Stimulated activated CD4-positive, alpha-beta T cell treated with anti-CD3 and anti-CD28 coated beads, Interleukin-15, amount 100 ng/mL, for 1 hour (primary cell): ENCODE measurements at regions not wholly inside any gene's neighbourhood (a gene's known extent, or its start where the extent isn't known, plus 50 kb on each side); places are given as distances from the start of the nearest gene placed in this dataset.

Experiments
- DNase-seq, 2 donors: peaks; one replicate each; pipeline ENCODE4 v3.0.0-alpha.2; 2020; ENCODE audit warnings: low read depth in 1 of 2, low spot score in 1 of 2

DNA sequence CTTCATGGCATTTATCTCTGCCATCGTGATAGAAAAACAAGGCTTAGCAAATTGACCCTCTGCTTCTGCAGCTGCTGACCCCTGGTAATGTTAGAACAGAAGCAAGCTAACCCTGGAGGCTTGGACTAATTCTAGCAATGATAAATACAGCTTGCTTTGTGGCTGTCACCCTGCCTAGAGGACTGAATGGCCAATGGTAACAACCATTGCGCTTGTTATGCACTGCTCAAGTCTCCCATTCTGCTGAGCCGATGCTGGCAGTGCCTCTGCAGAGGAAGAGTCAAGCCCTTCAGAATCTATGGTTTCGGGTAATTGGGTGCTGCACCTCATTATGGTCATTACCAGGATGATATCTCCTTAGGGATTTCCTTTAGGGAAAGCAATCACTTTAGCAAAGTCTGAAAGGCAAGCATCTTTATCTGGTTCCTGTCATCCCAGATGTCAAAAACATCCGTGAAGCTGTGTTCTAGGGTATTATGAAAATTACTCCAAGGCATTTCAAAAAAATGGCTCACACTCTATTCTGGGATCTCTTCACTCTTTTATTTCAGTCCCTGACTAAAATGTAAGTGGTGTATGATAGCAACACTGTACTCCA is 186.8 kb upstream of the DLGAP1 start:
- no peak for DNase-seq

DNA sequence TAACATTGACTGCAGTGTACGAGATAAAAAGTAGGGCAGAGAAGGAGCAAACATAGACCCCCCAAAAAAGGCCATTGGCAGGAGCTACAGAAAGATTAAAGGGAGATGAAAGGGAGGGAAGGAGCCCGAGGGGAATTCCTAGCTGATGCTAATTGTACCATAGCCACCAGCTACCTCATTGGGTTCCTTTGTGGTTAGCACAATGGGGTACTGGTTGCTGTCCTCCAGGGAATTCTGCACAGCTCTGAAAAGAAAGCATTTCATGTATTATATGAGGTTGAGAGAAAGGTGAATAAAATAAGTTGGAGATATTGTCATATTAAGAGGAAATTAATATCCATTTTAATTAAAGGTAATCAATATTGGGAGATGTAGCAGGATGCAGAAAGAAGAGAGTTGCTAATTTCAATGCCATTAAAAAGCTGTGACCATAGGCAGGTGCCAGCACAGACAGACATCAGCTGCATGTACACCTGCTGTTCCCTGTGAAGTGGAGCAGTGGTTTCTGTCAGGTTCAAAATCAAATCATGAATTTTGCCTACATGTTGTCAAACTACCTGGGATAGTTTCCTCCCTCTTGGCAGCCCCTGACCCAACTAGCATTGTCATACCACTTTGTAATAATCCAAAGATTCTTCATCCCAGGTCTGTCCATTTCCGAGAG is 185.4 kb upstream of the DLGAP1 start:
- DNase-seq = no peak

DNA sequence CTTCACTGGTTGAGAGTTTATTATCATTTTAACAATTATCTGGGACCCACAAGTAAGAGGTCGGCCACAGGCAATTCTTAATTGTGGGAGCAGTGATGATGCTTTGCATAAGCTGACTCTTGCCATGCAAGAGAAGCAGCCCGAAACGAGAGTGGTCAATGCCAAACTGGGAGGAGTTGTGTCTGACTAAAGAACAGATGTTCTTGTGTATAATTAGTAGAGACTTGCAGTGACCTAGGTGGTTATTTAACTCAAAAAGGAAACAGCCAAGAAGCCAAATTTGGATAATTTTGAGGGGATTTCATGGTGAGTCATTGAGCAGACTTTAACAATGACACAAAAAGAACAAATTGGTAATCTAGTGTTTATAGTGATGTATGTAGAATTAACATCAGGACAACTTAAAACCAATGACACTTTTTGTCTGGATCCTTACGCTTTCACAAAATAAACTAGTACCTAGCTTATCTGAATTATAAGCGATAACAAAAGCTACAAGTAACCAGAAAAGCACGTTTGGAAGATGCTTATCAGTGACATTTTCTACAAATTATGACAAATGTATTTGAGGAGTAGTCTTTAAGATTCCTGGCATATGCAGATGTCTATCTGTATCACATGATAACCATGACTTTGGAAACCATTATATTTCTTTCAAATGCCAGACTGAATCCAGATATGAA is 184.7 kb upstream of the DLGAP1 start:
- DNase-seq = no peak

DNA sequence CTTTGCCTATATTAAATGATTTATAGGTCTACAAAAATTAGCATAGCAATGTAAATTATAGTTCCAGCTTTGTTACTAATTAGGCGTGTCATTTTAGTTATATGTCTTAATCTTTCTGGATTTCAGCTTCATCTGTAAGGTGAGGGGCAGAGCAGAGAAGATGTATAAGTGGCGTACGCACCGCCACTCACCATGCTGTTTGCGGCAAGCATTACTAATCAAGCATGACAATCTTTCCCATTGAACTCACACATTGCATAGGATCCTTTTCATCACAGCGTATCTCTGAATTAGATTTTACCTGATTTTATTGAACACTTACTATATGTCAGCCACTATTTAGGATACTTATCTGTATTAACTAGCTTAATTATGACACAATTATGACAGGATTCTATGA is 183.6 kb upstream of the DLGAP1 start:
- DNase-seq = no peak

DNA sequence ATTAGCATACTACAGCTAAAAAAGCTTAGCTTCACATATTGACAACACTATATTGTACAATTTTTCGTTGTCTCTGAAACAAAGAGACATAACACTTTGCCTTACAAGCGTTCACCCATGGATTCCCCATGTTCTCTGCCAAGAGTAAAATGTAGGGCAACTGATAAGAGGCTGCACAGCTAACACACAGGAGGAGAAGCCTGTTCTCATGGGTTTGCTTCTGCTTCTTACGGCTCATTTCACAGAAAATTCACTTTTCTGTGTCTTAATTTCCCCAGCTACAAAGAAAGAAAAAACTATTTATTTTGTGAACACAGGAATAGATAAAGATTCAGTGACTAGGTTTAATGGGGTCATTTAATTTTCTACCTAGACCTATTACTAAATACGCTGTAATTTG is 182.8 kb upstream of the DLGAP1 start:
- no peak for DNase-seq

DNA sequence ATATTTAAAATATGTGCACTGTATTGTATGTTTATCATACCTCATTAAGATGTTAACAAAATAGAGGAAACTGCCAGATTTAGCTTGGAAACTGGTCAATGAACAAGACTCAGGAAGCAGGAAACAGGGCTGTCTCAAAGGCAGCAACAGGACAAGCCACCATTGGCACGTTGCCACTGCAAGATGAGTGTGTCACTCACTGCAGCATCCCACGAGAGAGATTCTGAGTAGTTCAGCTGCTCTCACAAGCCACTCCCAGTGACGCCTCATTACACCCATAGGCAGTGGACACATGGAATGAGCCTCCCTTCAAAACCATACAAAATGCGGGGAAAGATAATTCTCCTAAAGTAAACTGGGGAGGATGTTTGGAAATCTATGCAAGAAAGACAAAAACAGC is 181.9 kb upstream of the DLGAP1 start:
- DNase-seq = no peak

DNA sequence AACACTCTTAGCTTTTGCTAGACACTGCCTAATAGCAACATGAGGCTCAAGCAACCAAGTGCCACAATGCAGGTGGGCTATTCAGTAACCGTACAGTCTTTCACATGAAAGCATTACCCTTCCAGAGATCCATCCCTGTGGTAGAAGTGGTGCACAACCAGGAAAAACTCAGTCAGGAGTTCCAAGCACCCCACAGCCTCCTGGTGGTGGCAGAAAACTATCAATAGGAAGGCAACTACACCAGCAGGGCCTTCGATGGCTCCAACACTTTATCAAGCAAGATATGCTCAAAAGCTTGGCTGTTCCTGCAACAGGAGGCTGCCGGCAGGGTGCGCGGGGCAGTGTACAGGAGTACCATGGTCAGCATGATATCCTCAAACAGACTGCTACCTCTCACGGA is 176.1 kb upstream of the DLGAP1 start:
- no peak for DNase-seq

DNA sequence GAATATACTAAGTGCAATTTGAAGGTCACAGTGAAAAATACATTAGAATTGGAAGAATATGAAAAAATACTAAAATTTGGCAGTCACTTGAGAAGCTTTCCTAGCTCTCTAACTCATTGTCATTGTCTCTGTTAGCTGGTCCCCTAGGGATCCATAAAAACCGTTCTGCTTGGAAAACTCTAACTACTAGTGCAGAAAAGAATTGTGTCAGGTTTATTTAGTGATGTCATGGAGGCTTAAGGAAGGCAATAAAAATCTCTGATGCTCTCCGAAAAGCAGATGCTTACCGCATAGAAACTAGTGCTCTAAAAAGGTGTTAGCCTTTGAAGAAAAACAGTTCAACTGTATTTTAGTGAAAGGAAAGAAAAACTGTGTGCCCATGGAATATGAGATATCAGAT is 150.1 kb upstream of the DLGAP1 start:
- DNase-seq = no peak

DNA sequence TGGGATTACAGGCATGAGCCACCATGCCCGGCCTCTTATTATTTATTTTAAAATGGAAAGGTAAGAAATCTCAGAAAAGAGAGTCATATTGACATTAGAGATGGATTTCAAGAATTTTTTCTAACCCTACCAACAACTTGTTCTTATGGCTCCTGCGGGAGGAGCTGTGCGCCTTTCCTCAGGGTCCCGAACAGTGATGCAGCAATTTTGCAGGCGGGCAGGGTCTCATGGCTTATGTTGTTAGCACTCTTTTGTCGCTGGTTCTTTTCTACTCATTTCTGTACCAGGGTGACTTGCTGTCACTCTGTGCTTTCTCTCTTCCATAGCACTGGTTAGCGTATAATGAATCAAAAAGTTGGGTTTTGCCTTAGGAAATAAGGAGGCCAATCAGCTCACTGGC is 148.8 kb upstream of the DLGAP1 start:
- DNase-seq = no peak

DNA sequence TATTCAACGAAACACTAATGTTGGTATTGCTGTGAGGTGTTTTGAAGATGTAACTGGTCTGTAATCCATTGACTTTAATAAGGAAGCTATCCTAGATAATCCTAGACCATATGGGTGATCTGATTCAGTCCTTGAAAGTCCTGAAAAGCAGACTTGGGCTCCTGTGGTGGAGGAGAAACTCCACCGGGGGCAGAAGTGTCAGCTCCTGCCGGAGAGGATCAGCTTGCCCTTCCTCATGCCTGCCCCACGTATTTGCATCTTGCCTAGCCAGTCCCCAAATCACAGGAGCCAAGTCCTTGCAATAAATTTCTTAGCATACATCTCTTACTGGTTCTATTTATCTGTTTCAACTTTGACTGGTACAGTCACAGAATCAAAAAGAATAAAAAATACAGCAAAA is 144.2 kb upstream of the DLGAP1 start:
- DNase-seq = no peak

DNA sequence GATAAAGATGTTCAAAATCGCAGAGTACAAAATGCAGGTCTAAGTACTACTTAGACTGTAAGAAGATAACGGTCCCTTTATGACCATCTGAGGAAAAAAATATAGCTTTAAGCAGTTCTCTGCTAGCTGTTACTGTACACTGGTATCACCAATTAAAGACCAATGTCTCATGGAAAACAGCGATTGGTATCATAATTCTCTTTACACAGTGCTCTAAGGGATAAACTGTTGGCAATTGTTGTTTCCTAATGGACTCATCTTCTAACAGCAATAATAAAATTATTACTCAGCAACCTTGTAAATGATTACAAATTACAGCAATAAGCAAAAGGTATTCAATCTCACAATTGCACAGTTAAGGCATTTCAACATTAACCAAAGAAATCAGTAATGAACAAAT is 142.2 kb upstream of the DLGAP1 start:
- DNase-seq = no peak

DNA sequence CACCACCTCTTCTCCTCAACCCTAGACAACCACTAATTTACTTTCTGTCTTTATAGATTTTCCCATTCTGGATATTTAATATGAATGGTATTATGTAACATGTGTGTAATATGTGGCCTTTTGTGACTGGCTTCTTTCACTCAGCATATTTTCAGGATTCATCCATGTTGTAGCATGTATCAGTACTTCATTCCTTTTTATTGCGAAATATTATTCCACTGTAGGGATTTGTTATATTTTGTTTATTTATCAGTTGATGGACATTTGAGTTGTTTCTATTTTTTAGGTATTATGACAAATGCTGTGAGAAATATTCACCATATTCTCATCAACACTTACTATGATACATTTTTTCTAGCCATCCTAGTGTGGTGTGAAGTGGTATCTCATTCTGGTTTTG is 138.8 kb upstream of the DLGAP1 start:
- no peak for DNase-seq

DNA sequence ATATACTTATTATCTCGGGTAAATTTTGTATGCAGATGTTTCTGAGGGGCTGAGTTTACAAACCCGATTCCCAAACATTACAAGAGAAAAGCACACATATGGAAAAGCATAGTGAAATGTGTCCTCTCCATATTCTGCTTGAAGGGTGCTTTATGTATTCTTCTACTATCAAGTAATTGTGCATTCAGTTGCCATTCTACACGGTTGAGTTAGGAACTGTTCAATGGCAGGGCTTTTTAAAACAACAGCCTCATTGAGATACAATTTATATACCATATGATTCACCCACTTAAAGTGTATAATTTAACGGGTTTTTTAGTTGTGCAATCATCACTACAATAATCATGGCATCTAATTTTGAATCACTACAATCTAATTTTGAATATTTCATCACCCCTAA is 138.4 kb upstream of the DLGAP1 start:
- no peak for DNase-seq

DNA sequence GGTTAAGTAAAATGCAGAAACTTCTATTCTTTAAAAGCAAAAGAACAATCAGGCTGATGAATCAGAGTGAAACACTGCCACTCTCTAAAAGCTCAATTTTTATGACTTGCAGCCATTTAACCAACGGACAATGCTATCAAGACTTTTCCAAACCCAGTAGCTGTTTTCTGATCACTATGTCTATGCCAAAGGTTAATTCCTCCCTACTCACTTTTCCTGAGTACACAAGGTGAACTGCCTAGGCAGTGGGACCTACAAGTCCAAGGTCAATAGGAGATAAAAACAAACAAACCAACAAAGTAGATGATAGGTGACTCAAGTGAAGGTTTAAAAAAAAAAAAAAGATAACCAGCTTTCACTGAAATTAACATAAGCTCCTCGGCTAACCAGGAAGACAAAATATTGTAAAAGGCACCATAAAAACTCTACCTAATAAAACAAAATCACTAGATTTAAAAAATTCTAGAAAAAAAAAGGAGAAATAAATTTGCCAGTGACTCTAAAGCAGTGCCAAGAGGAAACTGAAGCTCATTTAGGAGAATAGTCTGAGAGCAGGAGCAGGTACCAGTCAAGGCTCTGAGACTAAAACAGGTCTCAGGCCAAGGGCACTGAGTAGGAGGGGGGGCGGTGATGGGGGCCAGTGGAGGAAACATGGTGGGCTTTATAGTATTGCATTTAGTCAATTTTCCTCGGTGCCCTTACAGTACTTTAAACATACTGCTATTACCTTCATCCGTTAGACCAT is 134.1 kb upstream of the DLGAP1 start:
- no peak for DNase-seq

DNA sequence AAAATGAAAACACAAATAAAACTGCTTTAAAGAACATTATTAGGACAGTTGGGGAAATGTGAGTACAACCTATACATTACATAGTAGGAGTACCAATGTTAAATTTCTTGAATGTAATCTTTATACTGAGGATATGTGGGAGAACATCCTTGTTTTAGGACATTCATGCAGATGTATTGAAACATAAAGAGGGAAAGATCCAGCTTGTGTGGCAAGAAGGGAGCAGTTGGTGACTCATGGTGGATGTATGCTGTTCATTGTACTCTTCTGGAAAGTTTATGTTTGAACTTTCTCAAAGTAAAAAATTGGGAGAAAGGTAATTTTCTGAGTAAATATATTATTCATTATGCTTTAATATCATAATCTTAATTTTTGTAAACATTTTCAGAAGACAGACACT is 132.1 kb upstream of the DLGAP1 start:
- DNase-seq = no peak

DNA sequence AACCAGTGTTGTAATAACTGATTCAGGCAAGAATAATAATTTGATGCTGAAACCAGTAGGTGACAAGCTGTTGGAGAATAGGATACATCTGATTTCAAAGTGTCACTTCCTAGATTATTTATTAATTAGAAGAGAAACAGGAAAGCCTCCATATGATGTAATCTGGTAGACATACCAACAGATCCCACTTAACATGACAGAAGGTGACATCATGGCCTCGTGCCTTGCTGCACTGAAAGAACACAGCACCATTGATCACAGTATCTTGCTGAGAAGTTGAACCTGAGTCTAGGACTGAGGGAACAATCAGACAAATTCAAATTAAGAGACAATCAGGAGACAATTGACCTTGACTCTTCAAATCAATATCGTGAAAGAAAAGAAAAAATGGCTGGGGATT is 131.6 kb upstream of the DLGAP1 start:
- DNase-seq = no peak

DNA sequence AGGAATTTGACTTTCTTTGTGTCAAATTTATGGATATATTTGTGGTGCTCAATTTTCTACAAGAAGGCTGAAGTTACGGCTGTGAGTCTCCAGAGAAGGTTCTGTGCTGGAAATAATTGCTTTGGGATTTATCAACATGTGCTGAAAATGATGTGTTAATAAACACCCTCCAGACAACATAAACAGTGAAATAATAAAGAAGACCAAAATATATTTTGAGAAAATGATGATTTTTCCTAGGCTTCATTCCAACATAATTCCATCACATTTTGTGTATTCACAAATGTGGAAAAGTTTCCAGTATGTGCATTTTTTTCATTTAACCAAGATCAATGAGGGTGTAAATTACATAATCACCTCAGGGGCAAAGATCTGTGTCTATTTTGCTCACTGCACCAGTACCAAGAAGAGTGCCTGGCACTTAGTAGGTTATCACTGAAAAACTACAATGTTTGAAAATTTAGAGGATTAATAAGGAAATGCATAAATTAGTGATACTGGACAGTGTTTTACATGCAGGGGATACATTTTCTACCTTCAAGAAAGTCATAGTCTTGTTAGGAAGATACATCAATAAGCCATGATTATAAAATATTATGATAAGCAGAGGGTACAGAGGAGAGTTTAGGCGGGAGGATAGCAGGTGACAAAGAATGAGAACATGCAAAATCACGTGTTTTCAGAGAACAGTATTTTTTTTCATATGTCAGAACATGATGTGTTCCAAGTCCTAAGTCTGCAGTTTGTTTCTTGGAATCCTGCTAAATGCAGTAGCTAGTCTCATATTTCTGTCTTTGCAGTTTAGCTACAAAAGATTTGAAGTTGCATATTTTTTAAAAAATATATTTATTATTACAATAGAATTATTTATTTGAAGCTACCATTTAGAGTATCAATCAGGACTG is 127.6 kb upstream of the DLGAP1 start:
- DNase-seq = no peak

DNA sequence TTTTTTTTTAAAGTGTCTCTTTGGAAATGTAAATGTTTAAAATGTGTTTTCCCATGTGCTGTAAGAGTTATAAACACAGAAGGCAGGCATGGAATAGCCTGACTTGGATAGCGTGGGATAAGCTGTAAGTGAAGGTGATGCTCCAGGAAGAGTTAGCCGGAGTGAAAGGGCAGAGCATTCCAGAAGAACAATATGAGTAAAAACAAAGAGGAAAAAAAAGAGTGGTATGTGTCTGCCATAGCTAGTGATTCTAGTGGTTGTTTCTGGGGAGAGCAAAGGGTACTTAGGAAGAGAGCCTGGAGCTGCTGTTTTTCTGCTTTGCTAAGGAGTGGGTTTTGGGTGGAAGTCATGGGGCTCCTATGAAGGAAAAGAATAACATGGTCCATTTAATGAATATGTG is 126.9 kb upstream of the DLGAP1 start:
- no peak for DNase-seq

DNA sequence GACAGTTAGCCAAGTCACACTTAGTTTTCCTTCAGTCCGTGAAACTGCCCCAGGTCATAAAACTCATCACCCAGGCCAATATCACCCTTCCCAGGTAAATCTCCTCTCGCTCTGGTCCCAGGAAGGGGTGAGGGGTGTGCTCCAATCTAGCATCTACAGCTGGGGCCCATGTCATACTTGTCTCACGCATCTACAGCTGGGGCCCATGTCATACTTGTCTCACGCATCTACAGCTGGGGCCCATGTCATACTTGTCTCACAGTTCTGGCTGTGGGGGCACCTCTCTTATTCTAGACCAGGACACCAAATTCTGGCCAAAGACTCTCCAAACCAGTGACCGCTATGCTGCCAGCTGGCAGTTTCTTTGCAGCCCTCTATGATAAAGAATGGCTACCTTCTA is 123.3 kb upstream of the DLGAP1 start:
- DNase-seq = no peak

DNA sequence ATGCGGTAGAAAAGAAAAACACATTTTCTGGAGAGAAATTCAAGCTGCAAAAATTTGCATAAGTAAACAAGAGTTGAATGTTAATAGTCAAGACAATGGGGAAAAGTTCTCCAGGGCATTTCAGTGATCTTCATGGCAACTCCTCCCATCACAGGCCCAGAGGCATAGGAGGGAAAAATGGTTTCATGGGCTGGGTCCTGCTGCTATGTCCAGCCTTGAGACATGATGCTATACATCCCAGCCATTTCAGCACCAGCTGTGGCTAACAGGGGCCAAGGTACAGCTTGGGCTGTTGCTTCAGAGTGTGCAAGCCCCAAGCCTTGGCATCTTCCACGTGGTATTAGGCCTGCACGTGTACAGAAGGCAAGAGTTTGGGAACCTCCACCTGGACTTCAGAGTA is 118.6 kb upstream of the DLGAP1 start:
- DNase-seq = no peak

DNA sequence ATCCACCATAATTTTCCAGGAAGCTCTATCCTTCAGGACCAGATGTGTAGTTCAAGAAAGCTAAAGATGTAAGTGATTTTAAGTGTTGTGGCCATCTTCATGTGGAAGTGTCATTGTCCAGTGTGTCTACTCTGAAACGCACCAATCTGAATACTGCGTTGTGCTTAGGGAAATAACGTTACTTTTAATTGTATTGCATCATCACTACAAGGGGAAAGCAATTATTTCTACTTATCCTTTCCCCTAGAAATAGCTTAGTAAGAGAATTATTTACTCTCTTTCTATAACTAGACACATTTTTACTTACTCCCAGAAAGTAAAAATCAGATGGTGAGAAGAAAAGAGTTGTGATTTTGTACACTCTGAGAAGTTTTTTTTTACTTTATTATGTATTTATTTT is 102.4 kb upstream of the DLGAP1 start:
- DNase-seq = no peak
